H7 (cell line): ENCODE measurements at regions not wholly inside any gene's neighbourhood (a gene's known extent, or its start where the extent isn't known, plus 50 kb on each side); places are given as distances from the start of the nearest gene placed in this dataset.

Experiments
- DNase-seq: peaks from one replicate; pipeline ENCODE4 v3.0.0; 2012
- H3K27me3 ChIP-seq: 2 replicates; pipeline ENCODE4 v1.6.0; 2011; ENCODE audit warnings: mild to moderate bottlenecking, low read length; ENCODE audit not compliant: control insufficient read depth, insufficient read depth
- H3K36me3 ChIP-seq: replicated peaks from 2 replicates; pipeline ENCODE4 v1.5.1; 2011; ENCODE audit warnings: low read length; ENCODE audit not compliant: control insufficient read depth, insufficient read depth
- H3K4me3 ChIP-seq: 2 replicates; pipeline ENCODE4 v1.5.1; 2011; ENCODE audit warnings: low read depth, mild to moderate bottlenecking, control low read depth, low read length, moderate library complexity; ENCODE audit not compliant: insufficient read depth

DNA sequence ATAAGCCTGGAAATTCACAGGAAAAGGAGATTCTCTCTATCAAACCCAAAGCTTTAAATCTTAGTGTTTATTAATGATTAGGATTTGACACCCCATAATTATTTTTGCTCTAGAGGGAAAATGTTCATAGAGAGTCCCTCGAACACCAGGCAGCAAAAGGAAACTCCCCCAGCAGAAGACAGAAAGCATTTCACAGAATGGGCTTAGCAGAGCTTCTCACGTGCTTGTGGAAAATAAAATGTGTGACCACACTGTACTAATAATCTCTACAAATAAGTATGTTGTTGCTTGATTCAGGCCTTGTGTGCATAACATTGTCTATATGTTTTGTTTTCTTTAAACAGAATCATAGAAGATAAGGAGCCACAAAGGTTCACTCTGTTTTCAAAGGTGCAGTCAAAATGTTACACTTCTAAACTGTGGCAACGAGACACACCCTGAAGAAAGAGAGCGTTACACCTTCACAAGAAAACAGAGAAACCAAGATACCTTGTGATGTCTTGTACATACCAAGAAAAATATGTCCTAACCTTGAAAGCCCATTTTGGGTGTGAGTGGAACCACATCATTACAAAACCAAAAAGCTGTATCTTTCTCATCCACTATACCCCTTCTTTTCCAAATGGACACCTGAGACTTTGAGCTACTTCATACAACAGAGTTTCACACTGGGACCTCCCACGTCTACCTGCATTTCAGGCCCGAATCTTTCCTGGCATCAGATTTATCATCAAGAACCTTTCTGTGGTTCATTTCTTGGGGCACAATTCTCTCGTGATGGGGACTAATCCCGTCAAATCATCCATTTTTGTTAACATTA lies 282.5 kb downstream of the ETS1 start:
- Histone ChIP-seq H3K27me3 (no peaks in the 10 kb centered on the region), H3K36me3 (no peaks in the 10 kb centered on the region), H3K4me3 (no peak overlapping the region)
- no peak for DNase-seq

DNA sequence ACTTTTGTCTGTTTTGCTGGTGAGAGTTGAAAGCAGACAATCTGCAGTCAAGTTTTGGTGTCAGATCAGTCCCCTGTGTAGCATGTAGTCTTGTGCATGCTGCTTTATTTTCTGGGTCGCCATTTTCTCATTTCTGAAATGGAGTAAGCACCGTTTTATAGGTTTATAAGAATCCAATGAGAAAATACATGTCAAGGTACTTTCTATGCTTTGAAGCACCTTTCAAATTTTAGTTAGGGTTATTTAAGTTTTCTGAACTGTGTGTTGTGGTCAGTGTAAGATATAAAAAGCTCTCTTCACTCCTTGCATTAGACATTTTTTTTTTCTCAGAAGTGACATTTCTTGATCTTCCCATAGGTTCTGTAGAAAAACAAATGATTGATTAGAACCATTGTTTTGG lies 283.2 kb downstream of the ETS1 start:
- Histone ChIP-seq H3K4me3 (no peak overlapping the region), H3K36me3 (no peaks in the 10 kb centered on the region), H3K27me3 (no peaks in the 10 kb centered on the region)
- no peak for DNase-seq

DNA sequence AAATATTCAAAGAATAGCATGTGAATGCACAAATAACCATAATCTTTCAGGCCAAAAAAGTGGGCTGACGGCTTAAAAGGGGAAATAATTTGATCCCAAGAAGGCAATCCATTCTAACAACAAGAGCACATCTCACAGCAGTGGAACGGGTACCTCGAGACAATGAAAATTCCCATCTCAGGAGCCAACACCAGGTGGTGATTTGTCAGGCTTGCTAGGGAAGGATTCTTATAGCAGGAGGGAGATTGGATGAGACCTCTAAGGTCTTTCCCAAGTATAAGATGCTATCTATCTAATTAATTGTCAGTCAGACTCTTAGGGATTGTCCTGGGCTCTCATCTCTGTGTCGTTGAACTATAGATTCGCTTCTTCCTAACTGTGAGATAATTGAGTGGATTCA lies 284.0 kb downstream of the ETS1 start:
- DNase-seq: no peak
- Histone ChIP-seq H3K36me3 (no peaks in the 10 kb centered on the region), H3K27me3 (no peaks in the 10 kb centered on the region), H3K4me3 (no peak overlapping the region)

DNA sequence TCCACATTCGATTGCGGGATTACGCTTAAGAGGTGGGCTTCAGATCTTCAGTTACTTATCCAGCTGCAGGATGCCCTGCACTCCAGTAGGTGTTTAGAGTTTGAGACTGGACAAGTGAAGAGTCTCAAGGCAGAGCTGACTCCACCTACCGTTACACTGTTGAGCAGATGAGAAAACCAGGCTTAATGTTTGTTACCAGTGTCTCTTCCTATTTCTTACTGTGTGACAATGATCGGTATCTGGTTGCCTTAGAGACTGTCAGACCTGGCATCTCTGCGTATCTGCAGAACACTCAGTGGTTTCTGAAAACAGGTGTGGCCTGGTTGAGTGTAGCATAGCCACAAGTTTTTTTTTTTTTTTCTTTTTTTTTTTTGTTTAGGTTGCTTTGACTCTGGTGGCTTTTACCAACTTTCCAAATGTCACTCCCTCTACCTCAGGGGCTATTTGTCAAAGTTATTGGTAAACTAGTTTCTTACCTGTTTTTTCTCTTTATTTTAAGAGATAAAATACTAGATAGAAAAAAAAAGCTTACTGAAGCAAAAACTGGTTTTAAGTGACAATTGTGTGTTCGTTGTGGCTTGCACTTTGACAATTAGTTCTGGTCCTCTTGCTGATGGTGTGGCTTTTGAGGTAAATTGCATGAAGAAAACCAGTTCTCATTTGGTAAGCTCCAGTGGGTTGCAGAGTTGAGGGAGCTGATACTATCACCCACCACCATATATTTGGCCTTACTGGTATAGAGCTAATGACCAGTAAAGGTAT lies 284.8 kb downstream of the ETS1 start:
- no peaks in the 10 kb centered on the region for H3K27me3 ChIP-seq
- H3K36me3 ChIP-seq: no peaks in the 10 kb centered on the region
- DNase-seq: no peak
- no peak overlapping the region for H3K4me3 ChIP-seq

DNA sequence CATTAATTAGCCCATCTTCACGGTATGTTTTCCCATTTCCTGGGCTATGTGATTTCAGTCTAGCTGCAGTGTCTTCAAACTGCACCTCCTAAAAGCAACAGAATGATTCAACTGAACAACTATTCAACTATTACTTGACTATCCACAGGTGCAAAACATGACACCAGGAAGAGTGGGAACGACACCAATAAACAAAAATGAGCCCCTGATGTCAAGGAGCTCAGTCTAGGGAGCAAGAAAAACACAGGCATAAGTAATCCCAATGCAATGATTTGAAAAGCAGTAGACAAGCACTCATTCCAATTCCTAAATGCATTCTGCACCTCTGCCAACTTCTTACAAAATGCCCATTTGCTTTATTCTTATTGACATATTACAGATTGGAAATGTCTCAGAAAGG lies 285.6 kb downstream of the ETS1 start:
- Histone ChIP-seq H3K4me3 (no peak overlapping the region), H3K27me3 (no peaks in the 10 kb centered on the region), H3K36me3 (no peaks in the 10 kb centered on the region)
- no peak for DNase-seq

DNA sequence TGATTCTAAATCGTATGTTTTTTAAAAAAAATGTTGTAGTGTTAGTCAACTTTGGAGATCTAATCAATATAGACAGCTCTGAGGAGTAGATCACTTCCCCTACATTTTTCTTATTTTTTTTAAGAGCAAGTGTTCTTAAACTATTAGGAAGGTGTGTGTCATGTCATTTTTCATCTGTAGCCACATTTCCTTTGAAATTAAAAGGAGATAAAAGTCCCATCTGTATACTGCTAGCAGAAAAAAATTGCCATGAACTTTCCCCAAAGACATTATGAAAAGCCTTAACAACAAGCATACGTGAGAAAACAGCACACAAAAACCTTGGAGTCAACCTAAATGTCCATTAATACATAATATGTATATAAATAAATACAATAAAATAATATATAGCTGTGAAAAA lies 286.6 kb downstream of the ETS1 start:
- H3K36me3 ChIP-seq: no peaks in the 10 kb centered on the region
- DNase-seq: no peak
- no peak overlapping the region for H3K4me3 ChIP-seq
- H3K27me3 ChIP-seq: no peaks in the 10 kb centered on the region

DNA sequence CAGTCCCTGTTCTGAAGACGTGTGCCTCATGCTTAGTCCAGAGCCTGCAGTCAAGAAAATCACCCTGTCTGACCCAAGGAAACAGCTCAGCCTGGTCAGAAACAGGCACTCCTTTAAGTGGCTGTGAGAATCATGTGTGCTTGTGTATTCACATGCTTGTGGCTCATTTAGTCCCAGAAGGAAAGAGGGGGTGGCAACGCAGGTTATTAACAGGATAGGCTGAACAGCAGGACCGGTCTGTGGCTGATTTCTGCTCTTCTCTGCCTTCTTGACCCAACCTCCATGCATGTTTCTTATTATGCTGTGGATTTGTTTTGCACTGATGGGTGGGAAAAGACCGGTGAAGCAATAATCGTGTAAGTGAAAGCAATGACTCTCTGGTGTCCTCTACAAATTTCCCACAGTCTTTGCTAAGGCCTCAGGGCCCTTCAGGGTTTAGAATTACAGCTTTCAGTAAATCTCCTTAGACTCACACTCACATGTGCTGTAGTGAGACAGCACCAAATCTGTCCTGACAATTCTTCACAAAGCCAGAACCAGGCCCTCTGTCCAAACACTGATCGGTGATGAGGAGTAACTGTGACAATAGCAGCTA lies 288.1 kb downstream of the ETS1 start:
- H3K27me3 ChIP-seq: no peaks in the 10 kb centered on the region

DNA sequence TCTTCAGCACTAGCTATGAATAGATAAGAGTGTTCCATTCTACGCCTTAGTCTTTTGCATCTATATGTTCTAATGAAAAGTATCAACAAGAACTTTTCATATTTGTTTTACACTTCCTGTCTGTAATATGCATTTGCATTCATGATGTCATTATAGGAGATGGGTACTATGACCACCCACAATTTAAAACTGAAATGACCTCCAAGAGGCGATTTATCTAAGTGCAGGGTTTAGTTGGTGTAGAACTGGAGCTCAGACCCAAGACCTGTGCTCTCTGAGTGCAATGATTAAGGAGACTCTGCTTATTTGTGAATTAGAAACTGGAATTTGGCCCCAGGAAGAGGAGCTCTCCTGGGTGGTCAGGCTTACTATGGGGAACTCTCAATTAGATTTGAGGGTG lies 289.1 kb downstream of the ETS1 start:
- DNase-seq: no peak
- no peaks in the 10 kb centered on the region for H3K36me3 ChIP-seq
- H3K4me3 ChIP-seq: no peak overlapping the region
- no peaks in the 10 kb centered on the region for H3K27me3 ChIP-seq

More for the DNA sequence above, 288.1 kb downstream of the ETS1 start:
- no peak for DNase-seq
- Histone ChIP-seq H3K4me3 (no peak overlapping the region), H3K36me3 (no peaks in the 10 kb centered on the region)

DNA sequence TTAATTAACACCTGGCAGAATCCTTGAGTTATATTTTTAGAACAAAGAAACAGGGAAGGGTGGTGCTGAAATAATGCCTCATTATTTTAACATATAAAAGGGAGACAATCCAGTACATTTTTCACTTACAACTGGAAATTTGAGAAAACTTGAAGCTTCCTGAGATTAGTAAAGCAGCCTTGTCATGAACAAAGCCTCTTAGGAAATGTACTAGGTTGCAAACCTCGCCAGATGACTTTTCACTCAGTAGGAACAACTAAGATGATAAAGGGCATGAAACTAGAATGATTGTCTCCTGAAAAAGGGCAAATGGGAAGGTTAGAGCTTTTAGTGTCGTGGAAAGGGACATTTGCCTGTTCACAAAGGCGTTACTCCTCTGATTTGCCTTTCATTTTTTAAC lies 289.6 kb downstream of the ETS1 start:
- H3K36me3 ChIP-seq: no peaks in the 10 kb centered on the region
- no peaks in the 10 kb centered on the region for H3K27me3 ChIP-seq
- DNase-seq: no peak
- no peak overlapping the region for H3K4me3 ChIP-seq

DNA sequence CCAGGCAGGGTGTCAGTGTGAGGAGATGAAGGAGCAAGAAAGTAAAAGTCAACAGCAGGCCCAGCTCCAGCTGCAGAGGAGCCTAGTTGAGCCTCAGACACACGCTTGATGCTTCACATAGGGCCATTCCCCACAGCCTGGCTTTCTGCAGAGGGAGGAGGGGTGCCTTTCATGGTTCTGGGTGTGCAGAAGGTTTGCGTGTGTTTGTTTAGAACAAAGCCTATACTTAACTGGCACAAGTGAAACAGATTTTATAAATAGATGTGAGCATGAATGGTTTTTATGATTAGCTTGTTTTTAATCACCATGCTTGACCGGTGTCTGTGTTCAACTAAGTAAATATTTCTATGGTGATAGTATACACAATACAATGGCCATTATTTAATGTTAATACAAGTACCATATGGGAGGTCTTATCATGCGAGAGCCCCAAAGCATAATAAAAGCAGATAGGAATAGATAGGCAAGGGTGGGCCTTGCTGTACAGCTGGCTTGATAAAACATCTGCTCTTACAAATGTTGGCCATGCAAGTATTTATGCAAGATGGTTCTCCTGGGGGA lies 290.2 kb downstream of the ETS1 start:
- DNase-seq: no peak
- H3K27me3 ChIP-seq: no peaks in the 10 kb centered on the region
- H3K4me3 ChIP-seq: no peak overlapping the region
- H3K36me3 ChIP-seq: no peaks in the 10 kb centered on the region

DNA sequence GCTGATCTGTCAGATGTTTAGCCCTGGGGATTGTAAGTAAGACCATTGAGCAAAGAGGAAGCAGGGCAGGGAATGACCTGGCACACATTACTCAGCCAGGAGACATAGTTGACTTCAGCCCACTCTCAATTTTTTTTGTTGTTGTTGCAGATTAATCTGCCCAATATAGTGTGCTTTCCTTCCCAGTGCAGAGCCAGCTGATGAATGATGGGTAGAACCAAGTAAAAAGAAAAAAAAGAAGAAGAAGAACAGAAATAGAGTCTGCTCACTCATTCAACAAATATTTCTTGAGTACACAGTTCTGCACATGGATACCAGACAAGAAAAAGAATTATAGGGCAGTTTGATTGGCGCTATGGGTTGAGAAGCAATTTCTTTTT lies 292.7 kb downstream of the ETS1 start:
- Histone ChIP-seq H3K27me3 (no peaks in the 10 kb centered on the region), H3K4me3 (no peak overlapping the region), H3K36me3 (no peaks in the 10 kb centered on the region)
- DNase-seq: no peak

DNA sequence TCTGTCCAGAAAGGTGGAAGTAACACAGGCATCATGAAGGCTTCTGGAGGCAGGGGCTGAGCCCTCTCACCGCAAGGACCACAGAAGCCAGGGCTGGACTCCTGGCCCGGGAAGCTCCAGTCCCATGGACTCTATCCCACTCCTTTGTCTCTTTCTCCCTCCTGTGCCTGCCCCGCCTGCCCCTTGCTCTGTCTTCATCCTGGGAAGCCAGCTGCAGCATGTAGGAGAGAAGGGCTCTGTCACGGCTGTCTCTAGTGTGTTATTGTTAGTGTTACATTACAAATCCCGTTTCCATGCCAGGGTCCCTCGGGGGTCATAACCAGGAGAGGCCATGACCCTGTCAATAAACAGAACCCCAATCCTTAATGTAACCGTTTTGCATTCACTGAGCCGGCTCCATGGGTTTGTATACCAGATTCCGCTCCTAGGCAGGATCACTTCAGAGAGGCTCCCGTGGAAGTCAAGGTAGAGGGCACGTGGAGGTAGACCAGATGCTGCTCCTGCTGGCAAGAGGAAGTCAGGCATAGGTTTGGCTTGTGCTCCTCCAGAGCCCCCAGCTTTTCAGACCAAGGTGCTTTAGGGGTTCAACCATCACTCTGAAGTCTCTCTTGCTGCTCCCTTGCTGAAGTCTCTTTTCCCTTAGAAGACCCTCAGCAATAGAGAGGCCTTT lies 293.2 kb downstream of the ETS1 start:
- no peaks in the 10 kb centered on the region for H3K27me3 ChIP-seq
- no peaks in the 10 kb centered on the region for H3K36me3 ChIP-seq
- H3K4me3 ChIP-seq: no peak overlapping the region
- DNase-seq: no peak

DNA sequence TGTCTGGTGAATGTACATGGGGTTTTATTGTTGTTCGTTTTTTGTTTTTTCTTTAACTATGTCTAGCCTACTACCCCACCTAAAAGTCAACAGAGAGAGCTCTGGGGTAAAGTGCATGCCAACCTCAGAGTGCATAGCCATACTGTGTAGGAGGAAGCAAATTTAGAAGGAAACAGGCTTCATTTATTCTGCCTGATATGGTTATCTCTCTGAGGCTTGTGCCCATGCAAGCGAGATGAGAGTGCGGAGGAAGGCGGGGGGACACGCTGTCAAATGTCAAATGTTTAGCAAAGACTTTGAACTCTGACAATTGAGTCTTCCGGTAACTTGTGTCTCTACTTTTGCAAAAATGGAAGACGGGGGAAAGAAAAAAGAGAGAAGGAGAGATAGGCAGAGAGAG lies 295.5 kb downstream of the ETS1 start:
- Histone ChIP-seq H3K36me3 (no peaks in the 10 kb centered on the region), H3K27me3 (no peaks in the 10 kb centered on the region)
- DNase-seq: no peak

DNA sequence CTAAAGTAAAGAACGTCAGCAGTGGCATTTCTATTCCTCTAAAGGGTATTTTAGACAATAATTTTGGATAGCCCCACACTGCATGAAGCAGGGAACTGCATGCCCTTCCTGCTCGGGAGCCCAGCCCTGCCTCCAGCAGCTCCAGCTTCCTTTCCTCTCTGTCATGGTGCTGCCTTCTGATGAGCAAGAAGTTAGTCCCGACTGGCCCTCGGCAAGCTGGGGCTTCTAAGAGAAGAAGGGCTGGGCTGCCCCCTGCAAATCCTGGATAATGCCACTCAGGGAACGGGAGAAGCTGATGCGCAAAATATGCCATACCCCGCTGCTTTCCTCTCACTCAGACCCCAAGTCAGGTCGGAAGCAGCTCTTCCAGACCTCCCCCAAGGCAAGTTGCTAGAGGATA lies 296.4 kb downstream of the ETS1 start:
- Histone ChIP-seq H3K27me3 (no peaks in the 10 kb centered on the region), H3K36me3 (no peaks in the 10 kb centered on the region), H3K4me3 (no peak overlapping the region)
- no peak for DNase-seq

More for the DNA sequence above, 295.5 kb downstream of the ETS1 start:
- H3K4me3 ChIP-seq: no peak overlapping the region
